ENCODE measurements at regions not wholly inside any gene's neighbourhood (a gene's known extent, or its start where the extent isn't known, plus 50 kb on each side); places are given as distances from the start of the nearest gene placed in this dataset.

DNA sequence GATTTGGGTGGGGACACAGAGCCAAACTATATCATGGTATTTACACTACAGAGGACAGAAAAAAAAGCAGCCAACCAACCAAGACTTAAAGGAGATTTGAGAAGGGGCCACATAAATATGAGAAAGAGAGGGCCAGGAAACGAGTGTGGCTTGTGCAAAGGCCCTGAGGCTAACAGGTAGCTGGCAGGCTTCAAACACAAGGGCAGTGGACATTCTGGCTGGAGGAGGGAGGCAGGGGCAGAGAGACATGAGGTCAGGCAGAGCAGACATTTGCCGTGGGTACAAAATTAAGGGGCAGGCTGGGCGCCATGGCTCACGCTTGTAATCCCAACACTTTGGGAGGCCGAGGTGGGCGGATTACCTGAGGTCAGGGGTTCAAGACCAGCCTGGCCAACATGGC, 278.7 kb downstream of the FOXO1 start:
- H3K4me3 Mint-ChIP-seq, result no peak overlapping the region
- H3K27ac ChIP-seq (ENCODE audit: low read depth in 1 of 2, low read length in 2 of 2), result no peak overlapping the region
- no peak overlapping the region for H3K4me2 ChIP-seq (replicated peaks; ENCODE audit: extremely low read depth, low read length, poor library complexity, severe bottlenecking)
- no peaks in the 10 kb centered on the region for H3K36me3 ChIP-seq (replicated peaks in 1 of 2; ENCODE audit: control insufficient read depth in 1 of 2, insufficient read depth in 2 of 2, low read length in 2 of 2)
- no peaks in the 10 kb centered on the region for H3K27me3 ChIP-seq (ENCODE audit: control insufficient read depth in 2 of 2, insufficient read depth in 2 of 2, low read length in 2 of 2)
- no peaks in the 10 kb centered on the region for H3K79me2 ChIP-seq (ENCODE audit: insufficient read depth, low read length)
- no peak overlapping the region for H3K9ac ChIP-seq (ENCODE audit: insufficient read depth, low read length, poor library complexity, severe bottlenecking)
- peaks cover 7 to 14% of the 10 kb centered on the region in 2 donors for H3K4me1 ChIP-seq (ENCODE audit: control insufficient read depth in 1 of 2, insufficient read depth in 2 of 2, low read length in 2 of 2)
- peaks cover 0 to 2% of the 10 kb centered on the region in 2 donors for H3K36me3 Mint-ChIP-seq
- DNase-seq, result no peak
- peaks cover 16% of the 10 kb centered on the region for H3K4me1 Mint-ChIP-seq
- TF ChIP-seq, protein P1, sequence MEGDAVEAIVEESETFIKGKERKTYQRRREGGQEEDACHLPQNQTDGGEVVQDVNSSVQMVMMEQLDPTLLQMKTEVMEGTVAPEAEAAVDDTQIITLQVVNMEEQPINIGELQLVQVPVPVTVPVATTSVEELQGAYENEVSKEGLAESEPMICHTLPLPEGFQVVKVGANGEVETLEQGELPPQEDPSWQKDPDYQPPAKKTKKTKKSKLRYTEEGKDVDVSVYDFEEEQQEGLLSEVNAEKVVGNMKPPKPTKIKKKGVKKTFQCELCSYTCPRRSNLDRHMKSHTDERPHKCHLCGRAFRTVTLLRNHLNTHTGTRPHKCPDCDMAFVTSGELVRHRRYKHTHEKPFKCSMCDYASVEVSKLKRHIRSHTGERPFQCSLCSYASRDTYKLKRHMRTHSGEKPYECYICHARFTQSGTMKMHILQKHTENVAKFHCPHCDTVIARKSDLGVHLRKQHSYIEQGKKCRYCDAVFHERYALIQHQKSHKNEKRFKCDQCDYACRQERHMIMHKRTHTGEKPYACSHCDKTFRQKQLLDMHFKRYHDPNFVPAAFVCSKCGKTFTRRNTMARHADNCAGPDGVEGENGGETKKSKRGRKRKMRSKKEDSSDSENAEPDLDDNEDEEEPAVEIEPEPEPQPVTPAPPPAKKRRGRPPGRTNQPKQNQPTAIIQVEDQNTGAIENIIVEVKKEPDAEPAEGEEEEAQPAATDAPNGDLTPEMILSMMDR (IDR thresholded peaks at IDR 0.05), result no peak
- H4K20me1 ChIP-seq (ENCODE audit: insufficient read depth, low read length), result no peaks in the 10 kb centered on the region
- 95% methylated on average over 2 of the region's 6 CpGs for WGBS (ENCODE audit: insufficient coverage)
- intact Hi-C loops (cut with micrococcal nuclease), result no loop called here
- no peaks in the 10 kb centered on the region for H3K9me3 ChIP-seq (replicated peaks in 1 of 2; ENCODE audit: control insufficient read depth in 1 of 2, insufficient read depth in 1 of 2, low read length in 2 of 2)
- peaks cover 0 to 7% (median 2%) of the 10 kb centered on the region in 3 donors for H3K27me3 Mint-ChIP-seq (ENCODE audit: low read depth in 3 of 3)
- peaks cover 0 to 5% (median 0%) of the 10 kb centered on the region in 7 donors for H3K9me3 Mint-ChIP-seq
- H3K4me3 ChIP-seq (replicated peaks in 1 of 3; ENCODE audit: low read depth in 2 of 3, low read length in 3 of 3), result no peak overlapping the region
- no peak overlapping the region for H3K27ac Mint-ChIP-seq
- no peak overlapping the region for H2AFZ ChIP-seq (ENCODE audit: insufficient read depth, low read depth, low read length, poor library complexity, severe bottlenecking)

DNA sequence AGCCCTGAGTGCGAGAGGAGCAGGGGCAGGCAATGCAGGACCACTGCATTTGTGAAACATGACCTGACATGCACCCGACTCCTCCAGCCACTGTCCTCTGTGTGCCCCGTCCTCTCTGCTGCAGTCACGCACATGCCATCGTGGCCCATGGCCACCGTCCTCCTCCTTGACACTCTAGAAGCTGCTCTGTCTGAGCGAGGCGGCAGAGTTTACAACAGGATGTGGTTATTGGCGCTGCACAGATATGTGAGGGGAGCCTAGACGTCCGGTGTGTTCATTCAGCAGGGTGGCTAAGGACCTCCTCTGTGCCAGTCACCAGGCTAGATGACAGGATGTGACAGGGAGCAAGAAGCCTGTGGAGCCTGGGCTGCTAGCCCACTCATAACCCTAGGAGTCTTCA, 277.8 kb downstream of the FOXO1 start:
- Histone ChIP-seq H3K4me1 (ENCODE audit: control insufficient read depth in 1 of 2, insufficient read depth in 2 of 2, low read length in 2 of 2) (peaks cover 7 to 14% of the 10 kb centered on the region in 2 donors), H3K4me3 (replicated peaks in 1 of 3; ENCODE audit: low read depth in 2 of 3, low read length in 3 of 3) (no peak overlapping the region), H2AFZ (ENCODE audit: insufficient read depth, low read depth, low read length, poor library complexity, severe bottlenecking) (peak overlapping the region; percentile 62), H3K36me3 (replicated peaks in 1 of 2; ENCODE audit: control insufficient read depth in 1 of 2, insufficient read depth in 2 of 2, low read length in 2 of 2) (no peaks in the 10 kb centered on the region), H3K27me3 (ENCODE audit: control insufficient read depth in 2 of 2, insufficient read depth in 2 of 2, low read length in 2 of 2) (no peaks in the 10 kb centered on the region), H3K27ac (ENCODE audit: low read depth in 1 of 2, low read length in 2 of 2) (no peak overlapping the region), H3K9me3 (replicated peaks in 1 of 2; ENCODE audit: control insufficient read depth in 1 of 2, insufficient read depth in 1 of 2, low read length in 2 of 2) (no peaks in the 10 kb centered on the region), H3K79me2 (ENCODE audit: insufficient read depth, low read length) (no peaks in the 10 kb centered on the region), H3K4me2 (replicated peaks; ENCODE audit: extremely low read depth, low read length, poor library complexity, severe bottlenecking) (peak overlapping the region; percentile 3), H4K20me1 (ENCODE audit: insufficient read depth, low read length) (no peaks in the 10 kb centered on the region), H3K9ac (ENCODE audit: insufficient read depth, low read length, poor library complexity, severe bottlenecking) (peak overlapping the region; percentile 22)
- intact Hi-C loops (cut with micrococcal nuclease), result no loop called here
- H3K9me3 Mint-ChIP-seq, result peaks cover 0 to 5% (median 0%) of the 10 kb centered on the region in 7 donors
- WGBS (ENCODE audit: insufficient coverage), result 17% methylated on average over 6 of the region's 11 CpGs
- peaks cover 0 to 7% (median 2%) of the 10 kb centered on the region in 3 donors for H3K27me3 Mint-ChIP-seq (ENCODE audit: low read depth in 3 of 3)
- peak; percentile 25 to 35 (median 32) for DNase-seq
- peak overlapping the region; percentile 54 to 56 for H3K4me3 Mint-ChIP-seq
- peaks cover 16% of the 10 kb centered on the region for H3K4me1 Mint-ChIP-seq
- H3K27ac Mint-ChIP-seq, result peak overlapping the region in 4 of 7 donors; percentile 37 to 85 (median 70)
- TF ChIP-seq, protein P1 (IDR thresholded peaks at IDR 0.05), result no peak
- peaks cover 0 to 2% of the 10 kb centered on the region in 2 donors for H3K36me3 Mint-ChIP-seq
